Ishikawa (cell line): ENCODE measurements at regions not wholly inside any gene's neighbourhood (a gene's known extent, or its start where the extent isn't known, plus 50 kb on each side); places are given as distances from the start of the nearest gene placed in this dataset.

ENCODE experiments used
- EGR1 ChIP-seq: IDR thresholded peaks from 2 replicates; pipeline ENCODE4 v1.6.1; 2012
- EP300 ChIP-seq: IDR thresholded peaks from 2 replicates; pipeline ENCODE4 v1.6.1; 2012; ENCODE audit warnings: borderline replicate concordance
- FOXM1 ChIP-seq: IDR thresholded peaks from 2 replicates; pipeline ENCODE4 v1.6.1; 2012; ENCODE audit warnings: low read depth, borderline replicate concordance
- RAD21 ChIP-seq: IDR thresholded peaks from 2 replicates; pipeline ENCODE4 v1.6.1; 2012; ENCODE audit warnings: low read depth
- TAF1 ChIP-seq: IDR thresholded peaks from 2 replicates; pipeline ENCODE4 v1.6.1; 2012; ENCODE audit warnings: low read depth, mild to moderate bottlenecking
- TCF12 ChIP-seq: IDR thresholded peaks from 2 replicates; pipeline ENCODE4 v1.6.1; 2012; ENCODE audit warnings: low read depth
- TEAD4 ChIP-seq: IDR thresholded peaks from 2 replicates; pipeline ENCODE4 v1.6.1; 2012
- YY1 ChIP-seq: IDR thresholded peaks from 2 replicates; pipeline ENCODE4 v1.6.1; 2012; ENCODE audit warnings: low read depth
- ZBTB7A ChIP-seq: IDR thresholded peaks from 2 replicates; pipeline ENCODE4 v1.6.1; 2012; ENCODE audit warnings: low read depth
- TF ChIP-seq, protein P1 (sequence below): IDR thresholded peaks from 2 replicates; pipeline ENCODE4 v1.6.1; 2012
- TF ChIP-seq, protein P2 (sequence below): IDR thresholded peaks from 2 replicates; pipeline ENCODE4 v1.6.1; 2012
- TF ChIP-seq, protein P3 (sequence below): IDR thresholded peaks from 2 replicates; pipeline ENCODE4 v1.6.1; 2012; ENCODE audit warnings: low read depth, mild to moderate bottlenecking

DNA sequence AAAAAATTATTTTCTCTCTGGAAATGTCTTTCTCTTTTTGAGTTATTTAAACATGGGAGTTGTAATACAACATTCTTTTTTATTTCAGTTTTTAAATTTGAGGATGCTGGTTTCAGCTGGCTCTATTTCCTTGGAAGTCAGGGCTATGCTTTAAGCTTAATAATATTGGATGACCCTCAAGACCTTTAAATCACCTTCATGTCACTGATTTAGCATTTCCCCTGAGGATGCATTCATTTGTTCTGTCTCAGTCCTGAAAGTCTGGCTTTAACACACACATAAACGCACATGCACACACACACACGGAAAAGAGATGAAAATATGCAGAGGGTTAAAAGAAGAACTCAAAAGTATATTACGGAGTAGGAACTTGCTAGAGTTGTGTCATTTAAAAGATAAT lies 260.5 kb downstream of the PTBP2 start:
- TF ChIP-seq, protein P1, sequence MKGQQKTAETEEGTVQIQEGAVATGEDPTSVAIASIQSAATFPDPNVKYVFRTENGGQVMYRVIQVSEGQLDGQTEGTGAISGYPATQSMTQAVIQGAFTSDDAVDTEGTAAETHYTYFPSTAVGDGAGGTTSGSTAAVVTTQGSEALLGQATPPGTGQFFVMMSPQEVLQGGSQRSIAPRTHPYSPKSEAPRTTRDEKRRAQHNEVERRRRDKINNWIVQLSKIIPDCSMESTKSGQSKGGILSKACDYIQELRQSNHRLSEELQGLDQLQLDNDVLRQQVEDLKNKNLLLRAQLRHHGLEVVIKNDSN: no peak
- TF ChIP-seq TCF12: no peak
- no peak for TF ChIP-seq RAD21
- no peak for TF ChIP-seq EGR1
- TF ChIP-seq EP300: no peak
- TF ChIP-seq, protein P2, sequence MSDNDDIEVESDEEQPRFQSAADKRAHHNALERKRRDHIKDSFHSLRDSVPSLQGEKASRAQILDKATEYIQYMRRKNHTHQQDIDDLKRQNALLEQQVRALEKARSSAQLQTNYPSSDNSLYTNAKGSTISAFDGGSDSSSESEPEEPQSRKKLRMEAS: no peak
- TF ChIP-seq FOXM1: no peak
- TF ChIP-seq TAF1: no peak
- no peak for TF ChIP-seq YY1
- no peak for TF ChIP-seq ZBTB7A
- TF ChIP-seq, protein P3, sequence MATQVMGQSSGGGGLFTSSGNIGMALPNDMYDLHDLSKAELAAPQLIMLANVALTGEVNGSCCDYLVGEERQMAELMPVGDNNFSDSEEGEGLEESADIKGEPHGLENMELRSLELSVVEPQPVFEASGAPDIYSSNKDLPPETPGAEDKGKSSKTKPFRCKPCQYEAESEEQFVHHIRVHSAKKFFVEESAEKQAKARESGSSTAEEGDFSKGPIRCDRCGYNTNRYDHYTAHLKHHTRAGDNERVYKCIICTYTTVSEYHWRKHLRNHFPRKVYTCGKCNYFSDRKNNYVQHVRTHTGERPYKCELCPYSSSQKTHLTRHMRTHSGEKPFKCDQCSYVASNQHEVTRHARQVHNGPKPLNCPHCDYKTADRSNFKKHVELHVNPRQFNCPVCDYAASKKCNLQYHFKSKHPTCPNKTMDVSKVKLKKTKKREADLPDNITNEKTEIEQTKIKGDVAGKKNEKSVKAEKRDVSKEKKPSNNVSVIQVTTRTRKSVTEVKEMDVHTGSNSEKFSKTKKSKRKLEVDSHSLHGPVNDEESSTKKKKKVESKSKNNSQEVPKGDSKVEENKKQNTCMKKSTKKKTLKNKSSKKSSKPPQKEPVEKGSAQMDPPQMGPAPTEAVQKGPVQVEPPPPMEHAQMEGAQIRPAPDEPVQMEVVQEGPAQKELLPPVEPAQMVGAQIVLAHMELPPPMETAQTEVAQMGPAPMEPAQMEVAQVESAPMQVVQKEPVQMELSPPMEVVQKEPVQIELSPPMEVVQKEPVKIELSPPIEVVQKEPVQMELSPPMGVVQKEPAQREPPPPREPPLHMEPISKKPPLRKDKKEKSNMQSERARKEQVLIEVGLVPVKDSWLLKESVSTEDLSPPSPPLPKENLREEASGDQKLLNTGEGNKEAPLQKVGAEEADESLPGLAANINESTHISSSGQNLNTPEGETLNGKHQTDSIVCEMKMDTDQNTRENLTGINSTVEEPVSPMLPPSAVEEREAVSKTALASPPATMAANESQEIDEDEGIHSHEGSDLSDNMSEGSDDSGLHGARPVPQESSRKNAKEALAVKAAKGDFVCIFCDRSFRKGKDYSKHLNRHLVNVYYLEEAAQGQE: no peak
- no peak for TF ChIP-seq TEAD4
